Fibroblast of skin of left biceps (primary cell): ENCODE measurements at regions not wholly inside any gene's neighbourhood (a gene's known extent, or its start where the extent isn't known, plus 50 kb on each side); places are given as distances from the start of the nearest gene placed in this dataset.

Experiments
- DNase-seq, 2 experiments: peaks; one replicate each; pipeline ENCODE4 v3.0.0-alpha.2; 2013; ENCODE audit warnings: low read depth in 2 of 2

GRCh38 chr12:24415934-24416333 is 466.5 kb upstream of the SOX5 start:
- DNase-seq: no peak

- DNase-seq: no peak
Measured at GRCh38 chr12:24414480-24414879, 465.0 kb upstream of the SOX5 start.

- DNase-seq: no peak
Measured at GRCh38 chr12:24411948-24412347, 462.5 kb upstream of the SOX5 start.

GRCh38 chr12:24409868-24410267 is 460.4 kb upstream of the SOX5 start:
- no peak for DNase-seq

- no peak for DNase-seq
Measured at GRCh38 chr12:24408305-24408704, 458.8 kb upstream of the SOX5 start.

GRCh38 chr12:24407884-24408283 is 458.4 kb upstream of the SOX5 start:
- no peak for DNase-seq

- DNase-seq: no peak
Measured at GRCh38 chr12:24404086-24404815, 454.8 kb upstream of the SOX5 start.

- no peak for DNase-seq
Measured at GRCh38 chr12:24400533-24400932, 451.1 kb upstream of the SOX5 start.

- DNase-seq: no peak
Measured at GRCh38 chr12:24398605-24399004, 449.1 kb upstream of the SOX5 start.

- no peak for DNase-seq
Measured at GRCh38 chr12:24396224-24396623, 446.8 kb upstream of the SOX5 start.

- DNase-seq: no peak
Measured at GRCh38 chr12:24394246-24394645, 444.8 kb upstream of the SOX5 start.

- no peak for DNase-seq
Measured at GRCh38 chr12:24393071-24393470, 443.6 kb upstream of the SOX5 start.

- no peak for DNase-seq
Measured at GRCh38 chr12:24389394-24389793, 439.9 kb upstream of the SOX5 start.

GRCh38 chr12:24387381-24387780 is 437.9 kb upstream of the SOX5 start:
- DNase-seq: no peak

- DNase-seq: no peak
Measured at GRCh38 chr12:24386836-24387235, 437.4 kb upstream of the SOX5 start.

- no peak for DNase-seq
Measured at GRCh38 chr12:24381790-24382189, 432.3 kb upstream of the SOX5 start.

GRCh38 chr12:24379861-24380521 is 430.5 kb upstream of the SOX5 start:
- DNase-seq: no peak

- no peak for DNase-seq
Measured at GRCh38 chr12:24379433-24379832, 430.0 kb upstream of the SOX5 start.

- DNase-seq: peak; percentile 5 to 8
Measured at GRCh38 chr12:24378548-24379407, 429.3 kb upstream of the SOX5 start.

- DNase-seq: no peak
Measured at GRCh38 chr12:24374452-24374851, 425.0 kb upstream of the SOX5 start.

GRCh38 chr12:24373004-24373403 is 423.5 kb upstream of the SOX5 start:
- no peak for DNase-seq

- no peak for DNase-seq
Measured at GRCh38 chr12:24366514-24366913, 417.0 kb upstream of the SOX5 start.

GRCh38 chr12:24364921-24365320 is 415.5 kb upstream of the SOX5 start:
- DNase-seq: no peak
